ENCODE measurements at regions not wholly inside any gene's neighbourhood (a gene's known extent, or its start where the extent isn't known, plus 50 kb on each side); places are given as distances from the start of the nearest gene placed in this dataset.

DNA sequence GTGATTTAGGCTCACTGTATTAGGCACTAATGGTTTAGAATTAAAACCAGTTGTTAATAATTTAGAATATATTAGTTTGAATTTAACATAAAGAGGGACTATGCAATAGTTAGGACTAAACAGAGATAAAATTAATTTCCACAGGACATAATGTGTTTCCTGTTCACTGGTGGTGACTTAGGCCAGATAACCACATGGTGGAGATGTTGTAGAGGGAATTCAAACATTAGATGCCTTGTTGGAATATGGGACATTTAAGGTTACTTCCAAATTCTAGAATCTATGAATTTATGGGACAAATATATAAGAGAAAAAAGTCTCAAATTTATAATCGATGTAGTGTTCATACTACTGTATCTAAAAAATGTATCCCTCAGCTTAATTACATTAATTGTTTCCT, 615.5 kb upstream of the KLHL1 start:
- no peak for TF ChIP-seq ZNF114 (tag by site-specific recombination; IDR thresholded peaks at IDR 0.05)
- no peak for TF ChIP-seq PRDM1 (tag by site-specific recombination; IDR thresholded peaks at IDR 0.05)
- TF ChIP-seq ZNF23 (tag by site-specific recombination; IDR thresholded peaks at IDR 0.05; ENCODE audit: borderline replicate concordance): no peak
- TF ChIP-seq, protein P1, sequence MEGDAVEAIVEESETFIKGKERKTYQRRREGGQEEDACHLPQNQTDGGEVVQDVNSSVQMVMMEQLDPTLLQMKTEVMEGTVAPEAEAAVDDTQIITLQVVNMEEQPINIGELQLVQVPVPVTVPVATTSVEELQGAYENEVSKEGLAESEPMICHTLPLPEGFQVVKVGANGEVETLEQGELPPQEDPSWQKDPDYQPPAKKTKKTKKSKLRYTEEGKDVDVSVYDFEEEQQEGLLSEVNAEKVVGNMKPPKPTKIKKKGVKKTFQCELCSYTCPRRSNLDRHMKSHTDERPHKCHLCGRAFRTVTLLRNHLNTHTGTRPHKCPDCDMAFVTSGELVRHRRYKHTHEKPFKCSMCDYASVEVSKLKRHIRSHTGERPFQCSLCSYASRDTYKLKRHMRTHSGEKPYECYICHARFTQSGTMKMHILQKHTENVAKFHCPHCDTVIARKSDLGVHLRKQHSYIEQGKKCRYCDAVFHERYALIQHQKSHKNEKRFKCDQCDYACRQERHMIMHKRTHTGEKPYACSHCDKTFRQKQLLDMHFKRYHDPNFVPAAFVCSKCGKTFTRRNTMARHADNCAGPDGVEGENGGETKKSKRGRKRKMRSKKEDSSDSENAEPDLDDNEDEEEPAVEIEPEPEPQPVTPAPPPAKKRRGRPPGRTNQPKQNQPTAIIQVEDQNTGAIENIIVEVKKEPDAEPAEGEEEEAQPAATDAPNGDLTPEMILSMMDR (tag by site-specific recombination; IDR thresholded peaks at IDR 0.05): no peak
- TF ChIP-seq, protein P2, sequence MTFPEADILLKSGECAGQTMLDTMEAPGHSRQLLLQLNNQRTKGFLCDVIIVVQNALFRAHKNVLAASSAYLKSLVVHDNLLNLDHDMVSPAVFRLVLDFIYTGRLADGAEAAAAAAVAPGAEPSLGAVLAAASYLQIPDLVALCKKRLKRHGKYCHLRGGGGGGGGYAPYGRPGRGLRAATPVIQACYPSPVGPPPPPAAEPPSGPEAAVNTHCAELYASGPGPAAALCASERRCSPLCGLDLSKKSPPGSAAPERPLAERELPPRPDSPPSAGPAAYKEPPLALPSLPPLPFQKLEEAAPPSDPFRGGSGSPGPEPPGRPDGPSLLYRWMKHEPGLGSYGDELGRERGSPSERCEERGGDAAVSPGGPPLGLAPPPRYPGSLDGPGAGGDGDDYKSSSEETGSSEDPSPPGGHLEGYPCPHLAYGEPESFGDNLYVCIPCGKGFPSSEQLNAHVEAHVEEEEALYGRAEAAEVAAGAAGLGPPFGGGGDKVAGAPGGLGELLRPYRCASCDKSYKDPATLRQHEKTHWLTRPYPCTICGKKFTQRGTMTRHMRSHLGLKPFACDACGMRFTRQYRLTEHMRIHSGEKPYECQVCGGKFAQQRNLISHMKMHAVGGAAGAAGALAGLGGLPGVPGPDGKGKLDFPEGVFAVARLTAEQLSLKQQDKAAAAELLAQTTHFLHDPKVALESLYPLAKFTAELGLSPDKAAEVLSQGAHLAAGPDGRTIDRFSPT (tag by site-specific recombination; IDR thresholded peaks at IDR 0.05): no peak
- TF ChIP-seq, protein P3, sequence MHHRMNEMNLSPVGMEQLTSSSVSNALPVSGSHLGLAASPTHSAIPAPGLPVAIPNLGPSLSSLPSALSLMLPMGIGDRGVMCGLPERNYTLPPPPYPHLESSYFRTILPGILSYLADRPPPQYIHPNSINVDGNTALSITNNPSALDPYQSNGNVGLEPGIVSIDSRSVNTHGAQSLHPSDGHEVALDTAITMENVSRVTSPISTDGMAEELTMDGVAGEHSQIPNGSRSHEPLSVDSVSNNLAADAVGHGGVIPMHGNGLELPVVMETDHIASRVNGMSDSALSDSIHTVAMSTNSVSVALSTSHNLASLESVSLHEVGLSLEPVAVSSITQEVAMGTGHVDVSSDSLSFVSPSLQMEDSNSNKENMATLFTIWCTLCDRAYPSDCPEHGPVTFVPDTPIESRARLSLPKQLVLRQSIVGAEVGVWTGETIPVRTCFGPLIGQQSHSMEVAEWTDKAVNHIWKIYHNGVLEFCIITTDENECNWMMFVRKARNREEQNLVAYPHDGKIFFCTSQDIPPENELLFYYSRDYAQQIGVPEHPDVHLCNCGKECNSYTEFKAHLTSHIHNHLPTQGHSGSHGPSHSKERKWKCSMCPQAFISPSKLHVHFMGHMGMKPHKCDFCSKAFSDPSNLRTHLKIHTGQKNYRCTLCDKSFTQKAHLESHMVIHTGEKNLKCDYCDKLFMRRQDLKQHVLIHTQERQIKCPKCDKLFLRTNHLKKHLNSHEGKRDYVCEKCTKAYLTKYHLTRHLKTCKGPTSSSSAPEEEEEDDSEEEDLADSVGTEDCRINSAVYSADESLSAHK (tag by site-specific recombination; IDR thresholded peaks at IDR 0.05): no peak
- no peak for TF ChIP-seq ZNF48 (tag by site-specific recombination; IDR thresholded peaks at IDR 0.05)
- no peak for TF ChIP-seq GLIS2 (tag by site-specific recombination; IDR thresholded peaks at IDR 0.05)
- no peak for TF ChIP-seq ZNF776 (tag by site-specific recombination; IDR thresholded peaks at IDR 0.05; ENCODE audit: borderline replicate concordance)

All from HEK293 (cell line).